Ovary (tissue), 3 donors: ENCODE measurements at regions not wholly inside any gene's neighbourhood (a gene's known extent, or its start where the extent isn't known, plus 50 kb on each side); places are given as distances from the start of the nearest gene placed in this dataset.

Experiments used
- EP300 ChIP-seq: sonication (generic); formaldehyde crosslinking; IDR thresholded peaks from one replicate; pipeline ENCODE4 v1.6.1; 2017; ENCODE audit warnings: antibody characterized with exemption
- TF ChIP-seq, protein P1 (sequence below), 3 donors: fragments of 450-650 bp in 2 of 3; fragments of 200-600 bp in 1 of 3; IDR thresholded peaks; one replicate each; pipeline versions ENCODE4 v1.5.1 to v1.8.0; 2016 to 2022; ENCODE audit warnings: antibody characterized with exemption in 3 of 3, mild to moderate bottlenecking in 1 of 3
- donor health status: DM: no; HTN: no; CAD: no.

- TF ChIP-seq, protein P1, sequence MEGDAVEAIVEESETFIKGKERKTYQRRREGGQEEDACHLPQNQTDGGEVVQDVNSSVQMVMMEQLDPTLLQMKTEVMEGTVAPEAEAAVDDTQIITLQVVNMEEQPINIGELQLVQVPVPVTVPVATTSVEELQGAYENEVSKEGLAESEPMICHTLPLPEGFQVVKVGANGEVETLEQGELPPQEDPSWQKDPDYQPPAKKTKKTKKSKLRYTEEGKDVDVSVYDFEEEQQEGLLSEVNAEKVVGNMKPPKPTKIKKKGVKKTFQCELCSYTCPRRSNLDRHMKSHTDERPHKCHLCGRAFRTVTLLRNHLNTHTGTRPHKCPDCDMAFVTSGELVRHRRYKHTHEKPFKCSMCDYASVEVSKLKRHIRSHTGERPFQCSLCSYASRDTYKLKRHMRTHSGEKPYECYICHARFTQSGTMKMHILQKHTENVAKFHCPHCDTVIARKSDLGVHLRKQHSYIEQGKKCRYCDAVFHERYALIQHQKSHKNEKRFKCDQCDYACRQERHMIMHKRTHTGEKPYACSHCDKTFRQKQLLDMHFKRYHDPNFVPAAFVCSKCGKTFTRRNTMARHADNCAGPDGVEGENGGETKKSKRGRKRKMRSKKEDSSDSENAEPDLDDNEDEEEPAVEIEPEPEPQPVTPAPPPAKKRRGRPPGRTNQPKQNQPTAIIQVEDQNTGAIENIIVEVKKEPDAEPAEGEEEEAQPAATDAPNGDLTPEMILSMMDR (IDR thresholded peaks at IDR 0.05), result no peak
- TF ChIP-seq EP300, result no peak
These were observed 59.0 kb downstream of the FASLG start for GRCh38 chr1:172717722-172718465.
